Peyer's patch (tissue), 4 donors: ENCODE measurements at regions not wholly inside any gene's neighbourhood (a gene's known extent, or its start where the extent isn't known, plus 50 kb on each side); places are given as distances from the start of the nearest gene placed in this dataset.

ENCODE experiments used
- CTCF ChIP-seq, 6 experiments: fragments of 450-650 bp in 4 of 6; fragments of 200-600 bp in 2 of 6; sonication (generic) in 1 of 6; IDR thresholded peaks; one replicate each; pipeline ENCODE4 v1.5.1; 2017 to 2019; ENCODE audit warnings: antibody characterized with exemption in 6 of 6, mild to moderate bottlenecking in 3 of 6, moderate library complexity in 1 of 6
- POLR2A ChIP-seq, 2 donors: fragments of 450-650 bp; IDR thresholded peaks; one replicate each; pipeline ENCODE4 v1.5.1; 2017; ENCODE audit warnings: antibody characterized with exemption in 2 of 2, mild to moderate bottlenecking in 2 of 2, moderate library complexity in 2 of 2

GRCh38 chr13:71096421-71096820 is 770.6 kb downstream of the DACH1 start:
- TF ChIP-seq CTCF (IDR thresholded peaks at IDR 0.05) (no peak), POLR2A (IDR thresholded peaks at IDR 0.05) (no peak)
